Astrocyte (in vitro differentiated cells and primary cell): ENCODE measurements at regions not wholly inside any gene's neighbourhood (a gene's known extent, or its start where the extent isn't known, plus 50 kb on each side); places are given as distances from the start of the nearest gene placed in this dataset.

ENCODE experiments used
- DNase-seq: peaks from one replicate; pipeline ENCODE4 v3.0.0-alpha.2; 2010; ENCODE audit warnings: low read depth
- FAIRE-seq: peaks from 2 replicates; lab custom pipeline; 2011; peaks lifted over from hg19 to GRCh38; lab: Jason Lieb, UNC
- H2AFZ ChIP-seq: 2 replicates; pipeline ENCODE4 v1.6.0; 2012; ENCODE audit warnings: low read depth, low read length, inconsistent platforms
- H3K27ac ChIP-seq: 2 replicates; pipeline ENCODE4 v1.5.1; 2011; ENCODE audit warnings: low read depth, low read length, inconsistent platforms
- H3K27me3 ChIP-seq: 2 replicates; pipeline ENCODE4 v1.6.0; 2011; ENCODE audit warnings: low read length, inconsistent platforms; ENCODE audit not compliant: insufficient read depth
- H3K36me3 ChIP-seq: 2 replicates; pipeline ENCODE4 v1.5.1; 2011; ENCODE audit warnings: low read length, inconsistent platforms; ENCODE audit not compliant: insufficient read depth
- H3K4me1 ChIP-seq: 2 replicates; pipeline ENCODE4 v1.5.1; 2011; ENCODE audit warnings: low read length, inconsistent platforms; ENCODE audit not compliant: insufficient read depth
- H3K4me2 ChIP-seq: 2 replicates; pipeline ENCODE4 v1.6.0; 2012; ENCODE audit warnings: low read length, inconsistent platforms
- H3K4me3 ChIP-seq: 2 replicates; pipeline ENCODE4 v1.5.1; 2011; ENCODE audit warnings: low read depth, mild to moderate bottlenecking, low read length, inconsistent platforms; ENCODE audit not compliant: insufficient read depth
- H3K79me2 ChIP-seq: 2 replicates; pipeline ENCODE4 v1.6.0; 2012; ENCODE audit warnings: mild to moderate bottlenecking, low read length, inconsistent platforms; ENCODE audit not compliant: insufficient read depth
- H3K9ac ChIP-seq: 2 replicates; pipeline ENCODE4 v1.6.0; 2012; ENCODE audit warnings: mild to moderate bottlenecking, low read length, inconsistent platforms
- H3K9me3 ChIP-seq: 2 replicates; pipeline ENCODE4 v1.5.1; 2012; ENCODE audit warnings: low read depth, mild to moderate bottlenecking, low read length, inconsistent platforms; ENCODE audit not compliant: insufficient read depth
- H4K20me1 ChIP-seq: 2 replicates; pipeline ENCODE4 v1.6.0; 2012; ENCODE audit warnings: low read length, inconsistent platforms; ENCODE audit not compliant: insufficient read depth
- H3K27ac Mint-ChIP-seq: one replicate; pipeline ENCODE4 v1.8.0; 2021; ENCODE audit warnings: mild to moderate bottlenecking, mixed read lengths; ENCODE audit not compliant: unreplicated experiment
- H3K27me3 Mint-ChIP-seq: one replicate; pipeline ENCODE4 v1.8.0; 2021; ENCODE audit warnings: low read depth, mixed read lengths; ENCODE audit not compliant: unreplicated experiment
- H3K36me3 Mint-ChIP-seq: one replicate; pipeline ENCODE4 v1.8.0; 2021; ENCODE audit warnings: low read depth, mixed read lengths; ENCODE audit not compliant: unreplicated experiment
- H3K4me1 Mint-ChIP-seq: one replicate; pipeline ENCODE4 v1.8.0; 2021; ENCODE audit warnings: low read depth, mixed read lengths; ENCODE audit not compliant: unreplicated experiment
- H3K4me3 Mint-ChIP-seq: one replicate; pipeline ENCODE4 v1.8.0; 2021; ENCODE audit warnings: mild to moderate bottlenecking, moderate library complexity, mixed read lengths; ENCODE audit not compliant: unreplicated experiment
- H3K9me3 Mint-ChIP-seq: one replicate; pipeline ENCODE4 v1.8.0; 2021; ENCODE audit warnings: mild to moderate bottlenecking, mixed read lengths; ENCODE audit not compliant: unreplicated experiment
- CTCF ChIP-seq: IDR thresholded peaks from 2 replicates; pipeline ENCODE4 v1.5.1; 2011; ENCODE audit warnings: low read depth, mild to moderate bottlenecking, inconsistent platforms, low read length, moderate library complexity; ENCODE audit not compliant: insufficient read depth
- EZH2 ChIP-seq: IDR thresholded peaks from 2 replicates; pipeline ENCODE4 v1.6.1; 2012; ENCODE audit warnings: mild to moderate bottlenecking, low read length, inconsistent platforms; ENCODE audit not compliant: insufficient read depth

GRCh38 chr4:104971462-104971861 is 175.2 kb upstream of the TET2 start:
- no peak for TF ChIP-seq CTCF
- no peak for TF ChIP-seq EZH2
- Histone ChIP-seq H3K27me3 (no peaks in the 10 kb centered on the region), H3K79me2 (no peaks in the 10 kb centered on the region), H3K36me3 (no peaks in the 10 kb centered on the region), H3K9ac (no peak overlapping the region), H2AFZ (no peak overlapping the region), H3K27ac (no peak overlapping the region), H3K4me1 (no peaks in the 10 kb centered on the region), H3K9me3 (no peaks in the 10 kb centered on the region), H3K4me3 (no peak overlapping the region), H3K4me2 (no peak overlapping the region), H4K20me1 (no peaks in the 10 kb centered on the region)
- H3K27me3 Mint-ChIP-seq: no peaks in the 10 kb centered on the region
- H3K4me3 Mint-ChIP-seq: no peak overlapping the region
- FAIRE-seq: no peak
- no peak for DNase-seq
- no peaks in the 10 kb centered on the region for H3K9me3 Mint-ChIP-seq
- H3K4me1 Mint-ChIP-seq: peaks cover 2% of the 10 kb centered on the region
- no peaks in the 10 kb centered on the region for H3K36me3 Mint-ChIP-seq
- no peak overlapping the region for H3K27ac Mint-ChIP-seq

- Histone ChIP-seq H3K4me2 (no peak overlapping the region), H2AFZ (no peak overlapping the region), H3K4me1 (no peaks in the 10 kb centered on the region), H3K9me3 (no peaks in the 10 kb centered on the region), H4K20me1 (no peaks in the 10 kb centered on the region), H3K9ac (no peak overlapping the region), H3K4me3 (no peak overlapping the region), H3K79me2 (no peaks in the 10 kb centered on the region), H3K27me3 (no peaks in the 10 kb centered on the region), H3K36me3 (no peaks in the 10 kb centered on the region), H3K27ac (no peak overlapping the region)
- Mint-ChIP-seq H3K4me3 (no peak overlapping the region), H3K9me3 (no peaks in the 10 kb centered on the region), H3K27me3 (peaks cover 5% of the 10 kb centered on the region), H3K36me3 (no peaks in the 10 kb centered on the region), H3K27ac (no peak overlapping the region), H3K4me1 (no peaks in the 10 kb centered on the region)
- TF ChIP-seq CTCF (no peak), EZH2 (no peak)
- FAIRE-seq (no peak), DNase-seq (no peak)
Observed at GRCh38 chr4:104973708-104974107, 173.0 kb upstream of the TET2 start.

- Histone ChIP-seq H2AFZ (no peak overlapping the region), H3K79me2 (no peaks in the 10 kb centered on the region), H3K27me3 (no peaks in the 10 kb centered on the region), H3K9ac (no peak overlapping the region), H3K36me3 (no peaks in the 10 kb centered on the region), H3K9me3 (no peaks in the 10 kb centered on the region), H3K4me3 (no peak overlapping the region), H3K27ac (no peak overlapping the region), H3K4me2 (no peak overlapping the region), H3K4me1 (no peaks in the 10 kb centered on the region), H4K20me1 (no peaks in the 10 kb centered on the region)
- no peak for DNase-seq
- peaks cover 5% of the 10 kb centered on the region for H3K27me3 Mint-ChIP-seq
- no peak overlapping the region for H3K4me3 Mint-ChIP-seq
- no peaks in the 10 kb centered on the region for H3K4me1 Mint-ChIP-seq
- no peaks in the 10 kb centered on the region for H3K36me3 Mint-ChIP-seq
- no peak for FAIRE-seq
- no peak overlapping the region for H3K27ac Mint-ChIP-seq
- no peak for TF ChIP-seq EZH2
- TF ChIP-seq CTCF: no peak
- H3K9me3 Mint-ChIP-seq: no peaks in the 10 kb centered on the region
Observed at GRCh38 chr4:104975617-104976016, 171.1 kb upstream of the TET2 start.
